ENCODE measurements at regions not wholly inside any gene's neighbourhood (a gene's known extent, or its start where the extent isn't known, plus 50 kb on each side); places are given as distances from the start of the nearest gene placed in this dataset.

DNA sequence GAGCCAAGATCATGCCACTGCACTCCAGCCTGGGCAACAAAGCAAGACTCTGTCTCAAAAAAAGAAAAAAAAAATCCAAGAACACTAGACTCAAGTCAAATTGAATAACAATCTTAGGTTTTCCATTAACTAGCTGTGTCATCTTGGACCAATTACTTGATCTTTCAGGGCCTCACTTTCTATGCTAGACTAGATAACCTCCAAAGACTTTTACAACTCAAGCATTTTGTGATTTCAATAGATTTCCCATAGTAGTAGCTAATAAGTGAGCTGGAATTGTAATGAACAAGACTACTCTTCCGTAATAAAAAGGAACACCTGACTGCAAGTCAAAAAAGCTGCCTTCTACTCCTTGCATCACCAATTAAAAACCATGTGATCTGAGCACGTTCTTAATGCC lies 127.0 kb upstream of the SSTR1 start:
- H3K9me3 ChIP-seq, result no peaks in the 10 kb centered on the region
- no peaks in the 10 kb centered on the region for H3K36me3 ChIP-seq (ENCODE audit: insufficient read depth in 1 of 2, low read depth in 1 of 2)
- DNase-seq (no peak), ATAC-seq (no peak)
- H3K27ac ChIP-seq, result no peak overlapping the region
- no peak overlapping the region for H3K4me3 ChIP-seq
- 72 to 74% (median 72%) methylated on average over 2 of the region's 2 CpGs for WGBS, 3 donors
- TF ChIP-seq CTCF (IDR thresholded peaks at IDR 0.05), result no peak
- intact Hi-C loops (cut with DNase I), result no loop called here
- H3K4me1 ChIP-seq, result no peaks in the 10 kb centered on the region
- no peaks in the 10 kb centered on the region for H3K27me3 ChIP-seq (ENCODE audit: insufficient read depth in 3 of 3, low read length in 2 of 3)

DNA sequence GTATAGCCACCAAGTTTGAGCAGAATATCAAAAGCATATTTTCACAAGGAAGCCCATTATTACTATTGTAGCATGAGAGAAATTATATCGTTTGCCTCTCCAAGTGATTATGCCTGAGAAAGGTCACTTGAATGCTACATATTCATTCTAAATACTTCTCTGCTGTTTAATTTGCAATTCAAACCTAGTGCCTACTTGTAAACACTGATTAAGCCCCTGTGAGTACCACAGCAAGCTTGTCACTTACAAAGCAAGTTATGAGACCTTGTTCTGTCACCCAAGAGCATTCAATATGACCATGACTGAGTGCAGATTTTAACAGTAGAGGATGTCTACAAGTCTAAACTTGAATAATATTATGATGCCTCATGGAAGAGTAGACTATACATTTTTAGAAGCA lies 124.7 kb upstream of the SSTR1 start:
- no peak for DNase-seq
- no peak for ATAC-seq
- no peak for TF ChIP-seq CTCF (IDR thresholded peaks at IDR 0.05)
- H3K27ac ChIP-seq, result no peak overlapping the region
- intact Hi-C loops (cut with DNase I), result no loop called here
- H3K4me1 ChIP-seq, result no peaks in the 10 kb centered on the region
- 37 to 50% (median 49%) methylated on average over 1 of the region's 1 CpG for WGBS, 3 donors
- H3K27me3 ChIP-seq (ENCODE audit: insufficient read depth in 3 of 3, low read length in 2 of 3), result no peaks in the 10 kb centered on the region
- no peaks in the 10 kb centered on the region for H3K36me3 ChIP-seq (ENCODE audit: insufficient read depth in 1 of 2, low read depth in 1 of 2)
- H3K9me3 ChIP-seq, result no peaks in the 10 kb centered on the region
- no peak overlapping the region for H3K4me3 ChIP-seq

DNA sequence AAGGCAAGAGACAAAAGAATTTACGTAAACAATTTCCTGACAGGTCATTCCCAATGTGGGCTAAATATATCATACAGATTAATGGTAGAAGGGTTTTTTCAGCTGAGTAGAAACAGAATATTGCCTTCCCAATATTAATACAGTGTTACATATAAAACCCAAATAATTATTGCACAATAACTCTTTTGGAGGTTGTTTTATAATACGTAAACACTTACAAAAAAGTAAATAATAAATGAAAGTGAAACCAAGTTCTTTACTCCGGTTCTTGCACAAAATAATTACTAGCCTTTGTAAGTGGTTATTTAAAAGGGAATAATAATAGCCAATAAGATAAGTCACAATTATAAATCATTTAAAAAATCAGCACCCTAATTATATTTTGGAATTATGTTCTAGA lies 118.6 kb upstream of the SSTR1 start:
- ATAC-seq (no peak), DNase-seq (no peak)
- peak overlapping the region; percentile 2 for H3K4me3 ChIP-seq
- H3K9me3 ChIP-seq, result peaks cover 16% of the 10 kb centered on the region
- no peak overlapping the region for H3K27ac ChIP-seq
- no peaks in the 10 kb centered on the region for H3K36me3 ChIP-seq (ENCODE audit: insufficient read depth in 1 of 2, low read depth in 1 of 2)
- intact Hi-C loops (cut with DNase I), result no loop called here
- 59 to 83% (median 66%) methylated on average over 3 of the region's 3 CpGs for WGBS, 3 donors
- no peak for TF ChIP-seq CTCF (IDR thresholded peaks at IDR 0.05)
- H3K27me3 ChIP-seq (ENCODE audit: insufficient read depth in 3 of 3, low read length in 2 of 3), result no peaks in the 10 kb centered on the region
- H3K4me1 ChIP-seq, result no peaks in the 10 kb centered on the region

GRCh38 chr14:38090506-38090905 lies 117.2 kb upstream of the SSTR1 start:
- Histone ChIP-seq H3K27me3 (ENCODE audit: insufficient read depth in 3 of 3, low read length in 2 of 3) (no peaks in the 10 kb centered on the region), H3K9me3 (peaks cover 20% of the 10 kb centered on the region), H3K27ac (no peak overlapping the region), H3K4me3 (no peak overlapping the region), H3K36me3 (ENCODE audit: insufficient read depth in 1 of 2, low read depth in 1 of 2) (no peaks in the 10 kb centered on the region), H3K4me1 (no peaks in the 10 kb centered on the region)
- intact Hi-C loops (cut with DNase I), result no loop called here
- ATAC-seq (no peak), DNase-seq (no peak)
- WGBS, 3 donors, result 54 to 76% (median 64%) methylated on average over 3 of the region's 3 CpGs
- no peak for TF ChIP-seq CTCF (IDR thresholded peaks at IDR 0.05)

DNA sequence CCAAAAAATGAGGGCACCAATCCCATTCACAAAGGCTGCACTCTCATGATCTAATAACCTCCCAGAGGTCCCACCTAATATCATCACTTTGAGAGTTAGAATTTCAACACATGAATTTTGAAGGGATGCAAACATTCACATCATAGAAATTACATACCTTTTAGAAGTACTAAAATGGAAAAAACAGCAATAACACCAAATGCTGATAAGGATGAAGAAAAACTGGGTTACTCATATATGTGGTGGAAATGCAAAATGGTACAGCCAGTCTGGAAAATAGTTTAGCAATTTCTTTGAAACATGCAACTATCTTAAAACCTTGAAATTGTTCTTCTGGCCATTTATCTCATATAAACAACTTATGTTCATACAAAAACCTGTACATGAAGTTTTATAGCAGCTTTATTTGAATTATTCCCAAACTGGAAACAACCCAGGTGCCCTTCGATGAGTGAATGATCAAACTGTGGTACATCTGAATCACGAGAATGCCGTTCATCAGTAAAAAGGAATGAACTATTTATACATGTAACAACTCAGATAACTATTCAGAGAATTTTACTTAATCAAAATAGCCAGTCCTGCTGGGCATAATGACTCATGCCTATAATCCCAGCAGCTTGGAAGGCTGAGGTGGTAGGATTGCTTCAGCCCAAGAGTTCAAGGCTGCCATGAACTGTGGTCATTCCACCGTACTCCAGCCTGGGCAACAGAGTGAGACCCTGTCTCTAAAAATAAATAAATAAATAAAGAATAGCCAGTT lies 109.4 kb upstream of the SSTR1 start:
- no peaks in the 10 kb centered on the region for H3K27me3 ChIP-seq (ENCODE audit: insufficient read depth in 3 of 3, low read length in 2 of 3)
- no peak for DNase-seq
- no peaks in the 10 kb centered on the region for H3K4me1 ChIP-seq
- H3K9me3 ChIP-seq, result peaks cover 22% of the 10 kb centered on the region
- H3K36me3 ChIP-seq (ENCODE audit: insufficient read depth in 1 of 2, low read depth in 1 of 2), result no peaks in the 10 kb centered on the region
- no peak for TF ChIP-seq CTCF (IDR thresholded peaks at IDR 0.05)
- no peak overlapping the region for H3K4me3 ChIP-seq
- no peak for ATAC-seq
- 83 to 89% (median 87%) methylated on average over 4 of the region's 4 CpGs for WGBS, 3 donors
- intact Hi-C loops (cut with DNase I), result no loop called here
- no peak overlapping the region for H3K27ac ChIP-seq

Data from psoas muscle (tissue), 7 donors.